ENCODE measurements at regions not wholly inside any gene's neighbourhood (a gene's known extent, or its start where the extent isn't known, plus 50 kb on each side); places are given as distances from the start of the nearest gene placed in this dataset.

- H3K27me3 ChIP-seq, result no peaks in the 10 kb centered on the region
- no peak for ATAC-seq
- no peaks in the 10 kb centered on the region for H3K4me1 ChIP-seq
- TF ChIP-seq CTCF (IDR thresholded peaks at IDR 0.05) (no peak), POLR2A (IDR thresholded peaks at IDR 0.05) (no peak)
- DNase-seq, result no peak
- no peaks in the 10 kb centered on the region for H3K36me3 ChIP-seq
- WGBS (ENCODE audit: insufficient coverage, low coverage, low lambda C conversion rate, missing lambda C conversion rate), result 40% methylated on average over 3 of the region's 3 CpGs
- no peak overlapping the region for H3K4me3 ChIP-seq
- intact Hi-C loops (cut with DNase I), result no loop called here
- H3K27ac ChIP-seq, result no peak overlapping the region
- no peaks in the 10 kb centered on the region for H3K9me3 ChIP-seq
Measured at GRCh38 chr4:64721106-64721505, 311.9 kb upstream of the TECRL start.

DNA sequence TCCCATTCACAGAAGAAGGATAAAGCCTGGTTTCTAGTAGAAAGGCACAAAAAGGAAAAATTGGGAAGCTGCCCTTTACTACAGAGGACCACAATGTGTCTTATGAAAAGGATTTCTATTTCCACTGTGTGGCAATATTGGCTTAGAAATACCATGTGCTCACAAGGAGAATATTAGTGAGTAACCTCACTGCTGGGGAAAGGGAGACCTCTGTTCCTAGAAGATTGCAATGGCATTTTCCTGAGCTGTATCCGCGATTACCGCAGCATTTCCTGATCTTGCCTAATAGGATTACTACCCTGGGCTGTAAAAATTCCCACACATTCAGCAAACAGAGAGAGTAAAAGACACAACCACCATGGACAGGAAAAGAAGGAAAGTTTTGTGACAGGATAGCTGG, 308.8 kb upstream of the TECRL start:
- Histone ChIP-seq H3K4me1 (no peaks in the 10 kb centered on the region), H3K9me3 (no peaks in the 10 kb centered on the region), H3K4me3 (no peak overlapping the region), H3K27me3 (no peaks in the 10 kb centered on the region), H3K27ac (no peak overlapping the region), H3K36me3 (no peaks in the 10 kb centered on the region)
- WGBS (ENCODE audit: insufficient coverage, low coverage, low lambda C conversion rate, missing lambda C conversion rate), result 47% methylated on average over 3 of the region's 3 CpGs
- no peak for ATAC-seq
- no peak for DNase-seq
- intact Hi-C loops (cut with DNase I), result no loop called here
- TF ChIP-seq CTCF (IDR thresholded peaks at IDR 0.05), result no peak
- TF ChIP-seq POLR2A (IDR thresholded peaks at IDR 0.05), result no peak

- DNase-seq (no peak), ATAC-seq (no peak)
- Histone ChIP-seq H3K4me3 (no peak overlapping the region), H3K36me3 (no peaks in the 10 kb centered on the region), H3K27me3 (no peaks in the 10 kb centered on the region), H3K9me3 (no peaks in the 10 kb centered on the region), H3K27ac (no peak overlapping the region), H3K4me1 (no peaks in the 10 kb centered on the region)
- TF ChIP-seq POLR2A (IDR thresholded peaks at IDR 0.05) (no peak), CTCF (IDR thresholded peaks at IDR 0.05) (no peak)
- intact Hi-C loops (cut with DNase I), result no loop called here
Measured at GRCh38 chr4:64715741-64716140, 306.5 kb upstream of the TECRL start.

DNA sequence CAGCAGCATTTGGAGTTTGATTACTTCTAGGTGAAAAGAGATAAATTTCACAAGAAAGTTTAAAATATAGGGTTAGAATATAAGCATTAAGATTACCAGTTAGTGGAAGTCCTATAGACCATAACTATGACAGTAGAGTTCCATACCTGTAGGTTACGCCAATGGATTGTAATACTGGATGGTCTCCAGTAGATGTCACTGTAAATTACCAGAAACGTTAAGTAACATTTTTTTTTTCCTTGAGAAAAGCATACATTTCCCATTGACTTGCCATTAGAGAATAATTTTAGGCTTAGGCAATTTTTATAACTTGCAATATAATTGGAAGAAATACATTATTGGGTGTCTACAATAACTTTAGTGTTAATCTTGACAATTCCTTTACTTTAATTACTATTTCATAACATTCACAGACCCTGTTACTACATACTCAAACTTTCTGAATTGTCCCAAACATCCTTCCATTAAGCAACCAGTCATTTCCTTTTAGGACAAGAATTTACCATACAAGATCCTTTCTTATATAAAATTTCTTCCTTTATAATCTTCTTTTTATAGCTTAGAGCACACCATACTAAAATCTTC, 304.1 kb upstream of the TECRL start:
- H3K9me3 ChIP-seq, result no peaks in the 10 kb centered on the region
- WGBS (ENCODE audit: insufficient coverage, low coverage, low lambda C conversion rate, missing lambda C conversion rate), result 3% methylated on average over 2 of the region's 2 CpGs
- DNase-seq (no peak), ATAC-seq (peak; percentile 64 to 68 (median 66))
- H3K4me1 ChIP-seq, result no peaks in the 10 kb centered on the region
- TF ChIP-seq POLR2A (IDR thresholded peaks at IDR 0.05) (no peak), CTCF (IDR thresholded peaks at IDR 0.05) (peak; percentile 13 to 65 (median 56))
- H3K27ac ChIP-seq, result no peak overlapping the region
- no peak overlapping the region for H3K4me3 ChIP-seq
- intact Hi-C loops (cut with DNase I), result no loop called here
- H3K27me3 ChIP-seq, result no peaks in the 10 kb centered on the region
- H3K36me3 ChIP-seq, result no peaks in the 10 kb centered on the region

DNA sequence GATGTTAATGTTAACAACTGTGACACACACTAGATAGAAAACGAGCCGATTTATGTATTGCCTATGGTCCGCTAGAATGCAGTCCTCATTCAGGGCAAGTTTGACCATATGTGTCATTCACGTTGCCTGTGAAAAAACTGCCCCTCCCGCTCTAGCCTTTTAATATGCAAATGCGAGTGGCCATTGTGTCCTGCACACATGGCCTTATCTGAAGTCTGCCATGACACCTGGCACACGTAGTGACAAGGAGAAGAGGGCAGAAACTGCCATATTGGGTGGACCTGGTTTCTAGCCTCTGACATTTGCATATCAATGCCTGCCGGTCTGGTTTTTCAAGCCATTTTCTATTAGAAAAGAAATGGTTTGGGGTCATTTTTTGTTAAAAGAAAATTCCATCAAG, 303.3 kb upstream of the TECRL start:
- Histone ChIP-seq H3K36me3 (no peaks in the 10 kb centered on the region), H3K27me3 (no peaks in the 10 kb centered on the region), H3K9me3 (no peaks in the 10 kb centered on the region), H3K27ac (no peak overlapping the region), H3K4me1 (no peaks in the 10 kb centered on the region), H3K4me3 (no peak overlapping the region)
- WGBS (ENCODE audit: insufficient coverage, low coverage, low lambda C conversion rate, missing lambda C conversion rate), result 54% methylated on average over 8 of the region's 8 CpGs
- TF ChIP-seq POLR2A (IDR thresholded peaks at IDR 0.05) (no peak), CTCF (IDR thresholded peaks at IDR 0.05) (no peak)
- ATAC-seq, result no peak
- intact Hi-C loops (cut with DNase I), result no loop called here
- no peak for DNase-seq

Measured in right lobe of liver (tissue), 6 donors.